OCI-LY7 (cell line): ENCODE measurements at regions not wholly inside any gene's neighbourhood (a gene's known extent, or its start where the extent isn't known, plus 50 kb on each side); places are given as distances from the start of the nearest gene placed in this dataset.
A peak's percentile ranks its signal among the peaks of the same experiment; 100 is the strongest.

Source experiments
- BruUV-seq: library from RNA; stranded (reverse); fragments of 400-500 nt; replicated peaks from 2 replicates; lab custom pipeline; 2021; lab: Mats Ljungman, UMichigan
- CTCF ChIA-PET: fragments of 300-600 bp; sonication (Branson Sonifier 250); formaldehyde crosslinking; loops from one replicate; lab custom pipeline; 2022; ENCODE audit warnings: antibody characterized with exemption; ENCODE audit not compliant: unreplicated experiment; lab: Charles Lee
- POLR2A ChIA-PET: fragments of 300-600 bp; sonication (Branson Sonifier 250); formaldehyde crosslinking; loops from one replicate; lab custom pipeline; 2022; ENCODE audit warnings: antibody characterized with exemption; lab: Charles Lee
- DNase-seq: peaks from one replicate; pipeline ENCODE4 v3.0.0-alpha.2; 2015; ENCODE audit warnings: low spot score
- H2AFZ ChIP-seq: fragments of 200-600 bp; sonication (generic), shearing (Covaris generic); 2 replicates; pipeline ENCODE4 v1.6.1; 2014; ENCODE audit warnings: mild to moderate bottlenecking, antibody characterized with exemption, low read length, moderate library complexity
- H3K27ac ChIP-seq: fragments of 200-600 bp; sonication (generic); 2 replicates; pipeline ENCODE4 v1.5.1; 2014; ENCODE audit warnings: mixed run types, low read depth, mild to moderate bottlenecking, moderate library complexity, low read length, inconsistent platforms; ENCODE audit not compliant: poor library complexity, severe bottlenecking
- H3K36me3 ChIP-seq: fragments of 200-600 bp; sonication (generic); 2 replicates; pipeline ENCODE4 v1.6.1; 2014; ENCODE audit warnings: mild to moderate bottlenecking, antibody characterized with exemption, low read length, moderate library complexity, mixed read lengths; ENCODE audit not compliant: insufficient read depth
- H3K4me1 ChIP-seq: fragments of 200-600 bp; sonication (generic); 2 replicates; pipeline ENCODE4 v1.5.1; 2014; ENCODE audit warnings: mild to moderate bottlenecking, low read length; ENCODE audit not compliant: insufficient read depth, poor library complexity, severe bottlenecking
- H3K4me2 ChIP-seq: fragments of 200-600 bp; sonication (generic); 2 replicates; pipeline ENCODE4 v1.6.1; 2014; ENCODE audit warnings: mild to moderate bottlenecking, low read length
- H3K4me3 ChIP-seq: fragments of 200-600 bp; sonication (generic); 2 replicates; pipeline ENCODE4 v1.5.1; 2014; ENCODE audit warnings: mild to moderate bottlenecking, low read depth, low read length; ENCODE audit not compliant: poor library complexity, severe bottlenecking
- H3K79me2 ChIP-seq: fragments of 200-600 bp; sonication (generic); 2 replicates; pipeline ENCODE4 v1.6.1; 2016; ENCODE audit warnings: low read depth, mild to moderate bottlenecking, low read length, moderate library complexity, mixed read lengths; ENCODE audit not compliant: insufficient read depth
- H3K9me2 ChIP-seq: fragments of 200-600 bp; sonication (generic); 2 replicates; pipeline ENCODE4 v1.6.1; 2016; ENCODE audit warnings: mild to moderate bottlenecking, low read length, mixed read lengths; ENCODE audit not compliant: insufficient read depth
- H3K9me3 ChIP-seq: fragments of 200-600 bp; sonication (generic); 2 replicates; pipeline ENCODE4 v1.6.1; 2014; ENCODE audit warnings: mild to moderate bottlenecking, mixed run types, low read length, mixed read lengths
- H4K20me1 ChIP-seq: fragments of 200-600 bp; sonication (generic); 2 replicates; pipeline ENCODE4 v1.6.1; 2014; ENCODE audit warnings: mild to moderate bottlenecking, antibody characterized with exemption, low read length, moderate library complexity, mixed read lengths; ENCODE audit not compliant: insufficient read depth
- EZH2phosphoT487 ChIP-seq: fragments of 200-600 bp; sonication (generic); IDR thresholded peaks from 2 replicates; pipeline ENCODE4 v1.6.1; 2018; ENCODE audit warnings: low read depth, borderline replicate concordance, mild to moderate bottlenecking, mixed run types, antibody characterized with exemption, low read length, moderate library complexity, mixed read lengths
- intact Hi-C: fragments of 100-400 bp; cut with micrococcal nuclease; formaldehyde crosslinking; loops from one replicate; pipeline ENCODE4 v1.10.0; 2022; ENCODE audit not compliant: unreplicated experiment
- TF ChIP-seq, protein P1 (sequence below): fragments of 200-600 bp; sonication (generic); conservative IDR thresholded peaks from 2 replicates; pipeline ENCODE4 v1.5.1; 2014; ENCODE audit warnings: mild to moderate bottlenecking, antibody characterized with exemption, low read length, moderate library complexity, mixed read lengths

DNA sequence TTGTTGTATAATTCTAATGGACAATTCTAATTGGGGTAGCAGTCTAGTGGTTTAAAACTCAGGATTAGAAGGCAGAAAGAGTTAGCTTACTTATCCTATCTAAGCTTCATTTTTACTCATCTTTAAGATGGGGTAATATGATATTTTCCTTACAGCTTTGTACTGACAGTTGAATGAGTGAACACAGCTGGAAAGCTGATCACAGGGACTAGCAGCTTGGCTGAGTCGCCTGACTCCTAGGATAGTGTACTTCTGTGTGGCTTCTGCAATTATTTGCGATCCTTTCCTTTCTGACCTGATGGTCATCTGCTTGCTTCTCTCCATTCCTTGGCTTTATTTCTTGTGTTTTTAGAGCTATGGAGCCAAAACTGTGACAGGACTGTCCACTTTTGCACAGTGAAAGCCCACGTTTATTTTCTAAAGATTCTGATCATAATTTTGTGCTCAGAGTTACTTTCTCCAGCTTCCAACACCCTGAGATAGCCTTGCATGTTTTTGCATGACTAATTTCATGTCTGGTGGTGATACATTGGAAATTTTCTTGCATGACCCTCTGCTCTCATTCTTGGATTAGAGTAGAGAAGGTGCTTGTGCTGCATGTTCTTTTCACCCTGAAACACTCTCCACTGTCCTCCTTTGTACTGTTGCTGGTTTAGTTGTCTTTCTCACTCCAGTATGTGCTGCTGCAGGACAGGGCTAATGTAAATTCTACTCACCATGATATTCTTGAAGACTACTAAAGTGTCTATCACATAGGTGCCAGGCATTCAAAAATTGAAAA is 377.0 kb upstream of the ATP2B1 start:
- Histone ChIP-seq H3K4me2 (no peak overlapping the region), H4K20me1 (no peaks in the 10 kb centered on the region), H3K79me2 (no peaks in the 10 kb centered on the region), H3K9me3 (no peaks in the 10 kb centered on the region), H3K4me1 (peaks cover 10% of the 10 kb centered on the region), H3K9me2 (no peaks in the 10 kb centered on the region), H3K4me3 (no peak overlapping the region), H3K36me3 (no peaks in the 10 kb centered on the region), H2AFZ (peak overlapping the region; percentile 23; the same call in 1 of the 2 replicates), H3K27ac (no peak overlapping the region)
- intact Hi-C loops, result no loop called here
- no peak for DNase-seq
- no TSS peak for BruUV-seq
- POLR2A ChIA-PET, result interaction anchor here (0.5 to 2.5 kb wide), 8 partner anchors 9 to 379 kb away, joined by 3 to 17 read pairs (median 3); no protein-coding TSS in a partner anchor
- CTCF ChIA-PET, result interaction anchor here (1.0 to 1.2 kb wide), 2 partner anchors 9 to 12 kb away, joined by 4 to 5 read pairs; no protein-coding TSS in a partner anchor
- no peak for TF ChIP-seq EZH2phosphoT487
- TF ChIP-seq, protein P1, sequence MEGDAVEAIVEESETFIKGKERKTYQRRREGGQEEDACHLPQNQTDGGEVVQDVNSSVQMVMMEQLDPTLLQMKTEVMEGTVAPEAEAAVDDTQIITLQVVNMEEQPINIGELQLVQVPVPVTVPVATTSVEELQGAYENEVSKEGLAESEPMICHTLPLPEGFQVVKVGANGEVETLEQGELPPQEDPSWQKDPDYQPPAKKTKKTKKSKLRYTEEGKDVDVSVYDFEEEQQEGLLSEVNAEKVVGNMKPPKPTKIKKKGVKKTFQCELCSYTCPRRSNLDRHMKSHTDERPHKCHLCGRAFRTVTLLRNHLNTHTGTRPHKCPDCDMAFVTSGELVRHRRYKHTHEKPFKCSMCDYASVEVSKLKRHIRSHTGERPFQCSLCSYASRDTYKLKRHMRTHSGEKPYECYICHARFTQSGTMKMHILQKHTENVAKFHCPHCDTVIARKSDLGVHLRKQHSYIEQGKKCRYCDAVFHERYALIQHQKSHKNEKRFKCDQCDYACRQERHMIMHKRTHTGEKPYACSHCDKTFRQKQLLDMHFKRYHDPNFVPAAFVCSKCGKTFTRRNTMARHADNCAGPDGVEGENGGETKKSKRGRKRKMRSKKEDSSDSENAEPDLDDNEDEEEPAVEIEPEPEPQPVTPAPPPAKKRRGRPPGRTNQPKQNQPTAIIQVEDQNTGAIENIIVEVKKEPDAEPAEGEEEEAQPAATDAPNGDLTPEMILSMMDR, result no peak

DNA sequence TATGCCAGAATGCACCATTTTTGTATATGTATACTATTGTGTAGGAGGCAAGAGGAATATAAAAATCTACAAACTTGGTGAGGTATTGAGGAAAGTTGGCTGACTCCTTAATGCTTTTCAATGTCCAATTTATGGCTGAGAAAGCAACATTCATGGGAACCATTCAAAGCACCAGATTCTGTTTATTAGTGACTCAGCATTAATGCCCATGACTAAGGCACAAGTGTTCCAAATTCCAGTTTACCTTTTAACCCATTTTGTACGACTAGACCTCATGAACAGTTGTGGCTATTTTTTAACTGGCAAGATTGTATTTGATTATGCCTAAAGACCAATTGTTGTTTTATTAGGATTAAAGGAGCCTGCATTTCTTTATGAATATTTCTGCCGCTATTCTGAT is 375.4 kb upstream of the ATP2B1 start:
- no TSS peak for BruUV-seq
- Histone ChIP-seq H3K4me2 (no peak overlapping the region), H3K79me2 (no peaks in the 10 kb centered on the region), H3K27ac (no peak overlapping the region), H3K9me3 (no peaks in the 10 kb centered on the region), H2AFZ (no peak overlapping the region), H4K20me1 (no peaks in the 10 kb centered on the region), H3K4me1 (peaks cover 10% of the 10 kb centered on the region), H3K4me3 (no peak overlapping the region), H3K9me2 (no peaks in the 10 kb centered on the region), H3K36me3 (no peaks in the 10 kb centered on the region)
- intact Hi-C loops, result no loop called here
- ChIA-PET CTCF (no interaction called here), POLR2A (interaction anchor here (2.5 kb wide), 1 partner anchor 8 kb away, joined by 17 read pairs; no protein-coding TSS in a partner anchor)
- DNase-seq, result no peak
- TF ChIP-seq, protein P1, result no peak
- no peak for TF ChIP-seq EZH2phosphoT487

DNA sequence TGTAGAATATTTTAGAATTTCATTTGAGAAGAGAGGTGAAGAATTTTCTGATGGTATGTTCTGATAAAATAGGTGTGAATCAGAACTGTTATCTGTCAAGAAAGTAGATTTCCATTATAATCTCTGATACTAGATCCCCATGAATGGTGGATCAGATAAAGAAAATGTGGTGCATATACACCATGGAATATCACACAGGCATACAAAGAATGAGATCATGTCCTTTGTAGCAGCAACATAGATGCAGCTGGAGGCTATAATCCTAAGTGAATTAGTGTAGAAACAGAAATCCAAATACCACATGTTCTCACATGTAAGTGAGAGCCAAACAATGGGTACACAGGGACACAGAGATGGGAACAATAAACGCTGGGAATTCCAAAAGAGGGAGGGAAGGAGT is 372.0 kb upstream of the ATP2B1 start:
- Histone ChIP-seq H3K4me1 (peaks cover 29% of the 10 kb centered on the region), H3K9me2 (no peaks in the 10 kb centered on the region), H2AFZ (no peak overlapping the region), H3K36me3 (peaks cover 2% of the 10 kb centered on the region; the same call in 1 of the 2 replicates), H3K4me3 (no peak overlapping the region), H3K27ac (no peak overlapping the region), H3K4me2 (no peak overlapping the region), H3K9me3 (peaks cover 1% of the 10 kb centered on the region; the same call in 1 of the 2 replicates), H3K79me2 (no peaks in the 10 kb centered on the region), H4K20me1 (no peaks in the 10 kb centered on the region)
- intact Hi-C loops, result no loop called here
- TF ChIP-seq, protein P1, result no peak
- TF ChIP-seq EZH2phosphoT487, result no peak
- ChIA-PET CTCF (no interaction called here), POLR2A (interaction anchor here (0.9 to 1.2 kb wide), 3 partner anchors 14 to 92 kb away, joined by 3 to 4 read pairs (median 4); no protein-coding TSS in a partner anchor)
- no peak for DNase-seq
- no TSS peak for BruUV-seq
